Epithelial cell of esophagus (primary cell): ENCODE measurements at regions not wholly inside any gene's neighbourhood (a gene's known extent, or its start where the extent isn't known, plus 50 kb on each side); places are given as distances from the start of the nearest gene placed in this dataset.

Experiments
- DNase-seq: peaks from one replicate; pipeline ENCODE4 v3.0.0; 2010; ENCODE audit warnings: low read depth
- H3K4me3 ChIP-seq: 2 replicates; pipeline ENCODE4 v1.5.1; 2011; ENCODE audit warnings: mild to moderate bottlenecking, low read length, control low read depth
- TF ChIP-seq, protein P1 (sequence below): IDR thresholded peaks from 2 replicates; pipeline ENCODE4 v1.5.1; 2011; ENCODE audit warnings: low read depth, mild to moderate bottlenecking, low read length, control low read depth, inconsistent platforms; ENCODE audit not compliant: insufficient read depth; ENCODE audit errors: missing control alignments

DNA sequence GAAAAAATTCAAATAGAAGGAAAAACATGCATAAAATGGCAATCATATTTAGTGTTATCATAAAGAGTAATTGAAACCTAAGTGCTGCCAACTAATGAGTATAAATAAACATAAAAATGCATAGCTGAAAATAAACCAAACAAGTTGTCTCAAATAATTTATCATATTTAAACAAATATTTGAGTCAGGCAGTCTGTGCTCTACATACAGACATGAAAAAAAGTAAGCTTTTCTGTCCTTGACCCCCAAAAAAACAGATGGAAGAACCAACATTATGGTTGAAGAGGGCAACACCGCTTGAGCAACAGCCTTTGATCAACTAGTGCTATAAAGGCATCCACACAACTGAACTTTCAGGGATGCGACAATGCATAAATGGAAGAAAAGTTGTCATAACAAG, 735.1 kb upstream of the MIR17HG start:
- TF ChIP-seq, protein P1, sequence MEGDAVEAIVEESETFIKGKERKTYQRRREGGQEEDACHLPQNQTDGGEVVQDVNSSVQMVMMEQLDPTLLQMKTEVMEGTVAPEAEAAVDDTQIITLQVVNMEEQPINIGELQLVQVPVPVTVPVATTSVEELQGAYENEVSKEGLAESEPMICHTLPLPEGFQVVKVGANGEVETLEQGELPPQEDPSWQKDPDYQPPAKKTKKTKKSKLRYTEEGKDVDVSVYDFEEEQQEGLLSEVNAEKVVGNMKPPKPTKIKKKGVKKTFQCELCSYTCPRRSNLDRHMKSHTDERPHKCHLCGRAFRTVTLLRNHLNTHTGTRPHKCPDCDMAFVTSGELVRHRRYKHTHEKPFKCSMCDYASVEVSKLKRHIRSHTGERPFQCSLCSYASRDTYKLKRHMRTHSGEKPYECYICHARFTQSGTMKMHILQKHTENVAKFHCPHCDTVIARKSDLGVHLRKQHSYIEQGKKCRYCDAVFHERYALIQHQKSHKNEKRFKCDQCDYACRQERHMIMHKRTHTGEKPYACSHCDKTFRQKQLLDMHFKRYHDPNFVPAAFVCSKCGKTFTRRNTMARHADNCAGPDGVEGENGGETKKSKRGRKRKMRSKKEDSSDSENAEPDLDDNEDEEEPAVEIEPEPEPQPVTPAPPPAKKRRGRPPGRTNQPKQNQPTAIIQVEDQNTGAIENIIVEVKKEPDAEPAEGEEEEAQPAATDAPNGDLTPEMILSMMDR = no peak
- no peak for DNase-seq
- no peak overlapping the region for H3K4me3 ChIP-seq

DNA sequence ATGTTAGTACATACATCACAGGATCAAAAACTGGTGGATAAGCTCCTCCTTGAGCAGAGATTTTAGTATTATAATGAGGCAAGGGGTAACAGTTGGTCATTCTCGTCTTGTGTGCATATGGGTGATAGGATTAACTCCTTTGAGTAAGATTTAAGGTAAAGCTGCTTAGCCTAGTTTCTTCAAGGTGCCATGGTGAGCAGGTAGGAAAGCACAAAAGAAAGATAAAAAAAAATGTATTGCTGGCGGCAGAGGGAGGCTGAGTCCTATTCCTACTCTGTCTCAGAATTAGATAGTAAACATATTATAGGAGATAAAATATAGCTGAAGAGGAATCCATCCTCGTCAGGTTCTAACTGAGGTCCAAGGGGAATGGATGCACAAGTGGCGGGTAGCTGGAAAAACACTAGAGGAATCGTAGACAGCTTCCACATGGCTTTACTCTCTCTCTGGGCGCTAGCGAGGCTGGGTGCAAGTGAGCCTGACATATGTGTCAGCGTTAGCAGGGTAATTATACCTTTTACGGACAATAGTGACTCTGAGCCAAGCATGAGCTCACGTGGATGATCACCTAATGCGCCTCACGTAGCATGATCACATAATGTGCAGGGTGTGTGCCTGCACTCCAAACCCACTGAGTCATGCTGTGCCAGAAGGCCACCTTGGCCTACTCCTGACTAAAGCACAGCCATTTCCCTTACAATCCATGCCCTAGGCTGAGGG, 734.3 kb upstream of the MIR17HG start:
- TF ChIP-seq, protein P1 = no peak
- DNase-seq = peak; percentile 32

DNA sequence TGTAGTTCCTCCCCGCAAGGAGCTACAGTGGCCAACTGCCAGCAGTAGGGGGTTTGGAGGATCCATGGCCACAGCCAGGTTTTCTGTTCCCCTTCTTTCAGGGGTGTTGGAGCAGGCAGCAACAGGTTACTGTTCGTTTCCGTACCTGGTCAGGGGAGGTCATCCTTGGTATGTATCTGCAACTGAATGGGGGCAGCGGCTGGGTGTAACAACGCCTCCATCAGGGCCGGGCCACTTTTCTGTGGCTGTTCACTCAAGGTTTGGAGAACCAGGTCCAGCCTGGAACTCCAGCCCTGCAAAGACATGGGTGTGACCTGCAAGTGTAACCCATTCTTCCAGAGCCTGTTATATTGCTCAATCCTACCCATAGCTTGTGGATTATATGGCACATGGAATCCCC, 732.3 kb upstream of the MIR17HG start:
- no peak overlapping the region for H3K4me3 ChIP-seq
- TF ChIP-seq, protein P1 = no peak

More for the DNA sequence above, 734.3 kb upstream of the MIR17HG start:
- H3K4me3 ChIP-seq = no peak overlapping the region

DNA sequence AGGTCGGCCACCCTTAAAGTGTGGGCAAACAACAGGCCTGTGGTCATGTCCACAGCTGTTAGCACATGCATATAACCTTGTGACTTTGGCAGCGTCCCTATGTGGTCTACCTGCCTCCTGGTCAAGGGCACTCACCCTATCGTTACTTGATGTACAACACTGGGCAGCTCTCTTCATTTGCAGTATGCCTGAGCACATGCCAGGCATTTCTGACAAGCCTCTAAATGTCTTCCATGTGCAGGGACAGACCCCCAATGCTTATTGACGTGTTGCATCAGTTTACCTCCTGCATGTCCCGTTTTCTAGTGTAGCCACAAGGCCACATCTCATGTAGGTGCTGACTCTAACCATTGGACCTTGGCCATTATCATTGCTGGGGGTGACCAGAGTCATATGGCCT, 731.7 kb upstream of the MIR17HG start:
- no peak for DNase-seq
- H3K4me3 ChIP-seq = no peak overlapping the region
- TF ChIP-seq, protein P1 = no peak

More for the DNA sequence above, 732.3 kb upstream of the MIR17HG start:
- no peak for DNase-seq

DNA sequence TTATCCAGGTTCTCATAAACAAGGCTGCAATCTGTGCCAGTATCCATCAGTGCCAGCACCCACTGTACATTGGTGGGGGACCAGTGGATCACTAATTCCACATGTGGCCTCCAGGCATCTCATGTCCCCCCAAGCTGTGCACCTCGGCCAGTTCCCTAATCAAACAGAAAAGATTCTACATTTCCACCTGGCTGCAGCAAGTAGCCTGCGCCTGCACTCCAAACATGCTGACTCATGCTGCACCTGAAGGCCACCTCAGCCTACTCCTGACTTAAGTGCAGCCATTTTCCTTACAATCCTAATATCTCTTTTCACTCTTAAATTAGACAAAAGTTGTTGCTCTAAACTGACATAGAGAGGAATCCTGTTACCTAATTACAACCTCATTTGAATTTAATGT, 729.4 kb upstream of the MIR17HG start:
- TF ChIP-seq, protein P1 = no peak
- peak; percentile 27 for DNase-seq
- no peak overlapping the region for H3K4me3 ChIP-seq

DNA sequence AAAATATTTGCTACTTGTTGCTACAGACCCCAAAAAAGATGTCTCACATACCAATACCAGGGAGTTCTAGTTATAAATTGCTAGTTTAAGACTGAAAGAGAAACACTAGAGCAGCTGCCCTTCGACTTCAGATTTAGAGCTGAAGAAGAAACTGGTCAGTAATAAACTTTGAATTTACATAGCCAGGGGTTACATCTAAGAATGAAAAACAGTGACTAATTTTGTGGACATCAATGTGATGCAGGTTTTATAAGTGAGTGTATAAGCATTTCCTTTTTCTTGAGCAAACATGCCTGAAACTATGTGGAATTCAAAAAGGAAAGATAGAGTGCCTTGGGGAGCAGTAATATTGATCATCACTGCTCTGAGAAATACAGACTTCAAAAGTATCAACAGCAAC, 724.9 kb upstream of the MIR17HG start:
- TF ChIP-seq, protein P1 = no peak
- peak; percentile 75 for DNase-seq
- no peak overlapping the region for H3K4me3 ChIP-seq

DNA sequence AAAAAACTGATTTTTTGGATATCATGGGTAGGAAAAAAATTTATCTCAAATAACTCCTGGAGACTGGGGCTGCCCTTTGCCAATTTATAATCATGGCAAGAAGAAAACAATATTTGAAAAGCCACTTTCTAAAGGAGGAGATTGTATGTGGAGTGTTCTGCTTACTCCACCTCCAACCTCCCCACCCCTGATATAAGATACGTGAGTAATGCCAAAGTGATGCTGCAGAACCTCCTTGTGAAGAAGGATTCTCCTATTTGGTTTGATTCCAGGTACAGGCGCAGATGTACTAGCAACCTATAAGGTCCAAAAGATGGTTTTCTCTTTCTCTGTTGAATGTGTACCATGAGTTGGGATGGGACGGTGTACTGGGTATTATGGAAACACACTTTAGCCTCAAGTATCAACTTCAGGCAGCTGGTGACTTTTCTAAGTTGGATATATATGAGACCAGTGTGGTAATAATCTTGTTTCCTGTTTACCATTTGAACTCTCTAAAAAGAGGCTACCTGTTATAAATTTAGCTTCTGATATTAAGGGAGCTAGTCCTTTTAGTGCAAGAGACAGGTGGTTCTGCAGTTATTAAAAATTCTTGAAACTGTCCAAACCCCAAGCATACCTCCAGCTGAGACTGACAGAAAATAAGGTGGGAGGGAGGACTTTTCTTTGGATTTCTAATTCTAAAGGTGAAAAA, 724.0 kb upstream of the MIR17HG start:
- no peak overlapping the region for H3K4me3 ChIP-seq
- TF ChIP-seq, protein P1 = no peak
- peak; percentile 78 for DNase-seq
